HepG2 (cell line): ENCODE measurements at regions not wholly inside any gene's neighbourhood (a gene's known extent, or its start where the extent isn't known, plus 50 kb on each side); places are given as distances from the start of the nearest gene placed in this dataset.

Experiments used
- ATAC-seq: fragments of 200-7000 bp; cut with Tn5 transposase; 3 replicates; pipeline ENCODE4 v1.9.1; 2020; ENCODE audit warnings: mild to moderate bottlenecking, moderate library complexity
- BruUV-seq: library from RNA; stranded (reverse); fragments of 400-500 nt; replicated peaks from 2 replicates; lab custom pipeline; 2021; lab: Mats Ljungman, UMichigan
- CTCF ChIA-PET: fragments of 300-600 bp; formaldehyde crosslinking; extraction: SDS; loops from one replicate; lab custom pipeline; 2021; ENCODE audit warnings: low total read pairs, inconsistent platforms, low intra/inter-chr PET ratio; lab: Yijun Ruan, JAX
- POLR2A ChIA-PET: fragments of 350-600 bp; sonication (Branson Sonifier 250); formaldehyde crosslinking; loops from one replicate; lab custom pipeline; 2020; ENCODE audit warnings: antibody characterized with exemption, inconsistent platforms; lab: Yijun Ruan, JAX
- DNase-seq: peaks from one replicate; pipeline ENCODE4 v3.0.0-alpha.2; 2015; ENCODE audit warnings: low spot score
- FAIRE-seq: peaks from 3 replicates; lab custom pipeline; 2011; peaks lifted over from hg19 to GRCh38; lab: Jason Lieb, UNC
- H2AFZ ChIP-seq: one replicate; pipeline ENCODE4 v1.6.1; 2011; ENCODE audit warnings: low read length, inconsistent platforms
- H3K27ac ChIP-seq: fragments of 300-600 bp; 3 replicates; pipeline ENCODE4 v1.8.0; 2011; ENCODE audit warnings: mixed run types, mild to moderate bottlenecking, mixed read lengths, low read length, inconsistent platforms; ENCODE audit not compliant: insufficient read depth; ENCODE audit errors: extremely low read length
- H3K27me3 ChIP-seq, 2 experiments: fragments of 200-600 bp in 1 of 2; 2 replicates in 1 of 2; 3 replicates in 1 of 2; pipeline versions ENCODE4 v1.6.0 to v1.8.0; 2011; ENCODE audit warnings: low read length in 2 of 2, mild to moderate bottlenecking in 2 of 2, moderate library complexity in 2 of 2, inconsistent platforms in 1 of 2; ENCODE audit not compliant: insufficient read depth in 2 of 2, control insufficient read depth in 1 of 2
- H3K36me3 ChIP-seq, 2 experiments: fragments of 200-600 bp in 1 of 2; replicated peaks in 1 of 2; 2 replicates in 1 of 2; 3 replicates in 1 of 2; pipeline versions ENCODE4 v1.5.1 to v1.8.0; 2011; ENCODE audit warnings: low read length in 2 of 2, inconsistent platforms in 1 of 2; ENCODE audit not compliant: insufficient read depth in 2 of 2, control insufficient read depth in 1 of 2
- H3K4me1 ChIP-seq: 2 replicates; pipeline ENCODE4 v1.5.1; 2012; ENCODE audit warnings: low read length, inconsistent platforms; ENCODE audit not compliant: insufficient read depth
- H3K4me2 ChIP-seq: 2 replicates; pipeline ENCODE4 v1.6.0; 2011; ENCODE audit warnings: low read depth, low read length, inconsistent platforms
- H3K4me3 ChIP-seq, 3 experiments: fragments of 200-600 bp in 1 of 3; sonication (generic), shearing (Covaris generic) in 1 of 3; replicated peaks in 1 of 3; 2 replicates each; pipeline ENCODE4 v1.5.1; 2011 to 2016; ENCODE audit warnings: low read length in 3 of 3, inconsistent platforms in 2 of 3, low read depth in 2 of 3, mild to moderate bottlenecking in 2 of 3, control low read depth in 1 of 3, mixed read lengths in 1 of 3; ENCODE audit not compliant: insufficient read depth in 1 of 3
- H3K79me2 ChIP-seq: one replicate; pipeline ENCODE4 v1.6.1; 2011; ENCODE audit warnings: low read length, inconsistent platforms; ENCODE audit not compliant: insufficient read depth
- H3K9ac ChIP-seq: 2 replicates; pipeline ENCODE4 v1.6.0; 2011; ENCODE audit warnings: mild to moderate bottlenecking, low read depth, low read length, inconsistent platforms; ENCODE audit not compliant: insufficient read depth
- H3K9me3 ChIP-seq: 2 replicates; pipeline ENCODE4 v1.5.1; 2012; ENCODE audit warnings: mild to moderate bottlenecking, low read length
- H4K20me1 ChIP-seq: 2 replicates; pipeline ENCODE4 v1.6.0; 2011; ENCODE audit warnings: inconsistent platforms, mild to moderate bottlenecking, low read length, moderate library complexity; ENCODE audit not compliant: insufficient read depth
- CTCF ChIP-seq: sonication (generic); formaldehyde crosslinking; IDR thresholded peaks from 2 replicates; pipeline ENCODE4 v1.5.0; 2020; ENCODE audit warnings: mild to moderate bottlenecking, missing genetic modification reagents, moderate library complexity
- HINFP ChIP-seq: sonication (generic); formaldehyde crosslinking; IDR thresholded peaks from 2 replicates; pipeline ENCODE4 v1.4.0; 2020; ENCODE audit warnings: low read depth, mild to moderate bottlenecking, missing genetic modification reagents
- KDM4B ChIP-seq: sonication (generic); formaldehyde crosslinking; IDR thresholded peaks from 2 replicates; pipeline ENCODE4 v1.4.0; 2020; ENCODE audit warnings: missing genetic modification reagents
- MED8 ChIP-seq: sonication (generic); formaldehyde crosslinking; IDR thresholded peaks from 2 replicates; pipeline ENCODE4 v1.8.1; 2023; ENCODE audit warnings: mild to moderate bottlenecking, missing genetic modification reagents; ENCODE audit not compliant: insufficient replicate concordance
- NCOA2 ChIP-seq: sonication (generic); formaldehyde crosslinking; IDR thresholded peaks from 2 replicates; pipeline ENCODE4 v1.8.0; 2022; ENCODE audit warnings: inconsistent platforms
- SIX4 ChIP-seq: sonication (generic); formaldehyde crosslinking; IDR thresholded peaks from 2 replicates; pipeline ENCODE4 v1.4.0; 2020; ENCODE audit warnings: missing genetic modification reagents
- SNRNP70 ChIP-seq: fragments of 200-400 bp; formaldehyde crosslinking; IDR thresholded peaks from 2 replicates; pipeline ENCODE4 v1.6.1; 2017; ENCODE audit warnings: mild to moderate bottlenecking, low read depth, low read length, moderate library complexity
- TRIM22 ChIP-seq: fragments of 450-650 bp; IDR thresholded peaks from 2 replicates; pipeline ENCODE4 v1.6.1; 2017
- ZNF318 ChIP-seq: sonication (generic); formaldehyde crosslinking; IDR thresholded peaks from 2 replicates; pipeline ENCODE4 v1.4.0; 2020; ENCODE audit warnings: mild to moderate bottlenecking, missing genetic modification reagents
- ZNF431 ChIP-seq: sonication (generic); formaldehyde crosslinking; IDR thresholded peaks from 2 replicates; pipeline ENCODE4 v1.9.0; 2022; ENCODE audit warnings: missing genetic modification reagents, low read depth, mild to moderate bottlenecking, borderline replicate concordance
- ZNF607 ChIP-seq: sonication (generic); formaldehyde crosslinking; IDR thresholded peaks from 2 replicates; pipeline ENCODE4 v1.5.1; 2020; ENCODE audit warnings: missing genetic modification reagents, mild to moderate bottlenecking, borderline replicate concordance
- WGBS: methylation state at CpG from one replicate; pipeline ENCODE4 v1.1.6; 2017; ENCODE audit warnings: low lambda C conversion rate; 5-methylcytosine and 5-hydroxymethylcytosine counted together
- in situ Hi-C: cut with HindIII; loops from 2 replicates; pipeline ENCODE4 v1.10.0; 2017; ENCODE audit warnings: low pct_unique_long_range_greater_than_20kb; ENCODE audit not compliant: extremely low pct_ligation_motif_present
- intact Hi-C: fragments of 100-400 bp; cut with micrococcal nuclease; formaldehyde crosslinking; loops from one replicate; pipeline ENCODE4 v1.10.0; 2022; ENCODE audit not compliant: unreplicated experiment

- no peak for TF ChIP-seq ZNF318 (CRISPR knock-in tag)
These were observed 1075.9 kb downstream of the NR2F1-AS1 start (continued) for GRCh38 chr5:92505145-92505544.

GRCh38 chr5:92504346-92504745, 1076.7 kb downstream of the NR2F1-AS1 start:
- H3K4me2 ChIP-seq: no peak overlapping the region
- no peaks in the 10 kb centered on the region for H3K79me2 ChIP-seq
- H3K4me3 ChIP-seq: no peak overlapping the region
- H2AFZ ChIP-seq: no peak overlapping the region
- no peak; the same call in 1 of the 3 replicates for ATAC-seq
- H3K4me1 ChIP-seq: no peaks in the 10 kb centered on the region
- DNase-seq: no peak
- H3K9me3 ChIP-seq: peaks cover 4% of the 10 kb centered on the region; the same call in 1 of the 2 replicates
- no peak overlapping the region for H3K9ac ChIP-seq
- BruUV-seq: no TSS peak
- no peak for FAIRE-seq
- POLR2A ChIA-PET: no interaction called here
- H3K36me3 ChIP-seq: no peaks in the 10 kb centered on the region
- in situ Hi-C loops (no loop called here), intact Hi-C loops (no loop called here)
- H4K20me1 ChIP-seq: no peaks in the 10 kb centered on the region
- CTCF ChIA-PET: no interaction called here
- H3K27me3 ChIP-seq: no peaks in the 10 kb centered on the region
- 36% methylated on average over 2 of the region's 2 CpGs for WGBS
- H3K27ac ChIP-seq: no peak overlapping the region
- TF ChIP-seq KDM4B (CRISPR knock-in tag): no peak
- TF ChIP-seq NCOA2 (CRISPR knock-in tag): no peak
- no peak for TF ChIP-seq CTCF (CRISPR knock-in tag)
- no peak for TF ChIP-seq ZNF607 (CRISPR knock-in tag)
- no peak for TF ChIP-seq SIX4
- TF ChIP-seq HINFP (CRISPR knock-in tag): no peak
- TF ChIP-seq MED8: no peak
- no peak for TF ChIP-seq TRIM22
- TF ChIP-seq ZNF431 (CRISPR knock-in tag): no peak
- TF ChIP-seq SNRNP70: no peak
